H1 (cell line): ENCODE measurements at regions not wholly inside any gene's neighbourhood (a gene's known extent, or its start where the extent isn't known, plus 50 kb on each side); places are given as distances from the start of the nearest gene placed in this dataset.

Experiments used
- CTCF ChIA-PET: fragments of 300-600 bp; sonication (Branson Sonifier 250); formaldehyde crosslinking; loops from one replicate; lab custom pipeline; 2021; ENCODE audit not compliant: partially characterized antibody; lab: Charles Lee
- POLR2A ChIA-PET: fragments of 300-600 bp; sonication (Branson Sonifier 250); formaldehyde crosslinking; loops from one replicate; lab custom pipeline; 2021; ENCODE audit warnings: inconsistent platforms; ENCODE audit not compliant: partially characterized antibody; lab: Charles Lee
- DNase-seq, 2 experiments: peaks; one replicate each; pipeline versions ENCODE4 v3.0.0 to v3.0.0-alpha.2; 2010 to 2022; ENCODE audit warnings: low spot score in 2 of 2, low read depth in 1 of 2, mixed read lengths in 1 of 2
- FAIRE-seq: peaks from 2 replicates; lab custom pipeline; 2011; peaks lifted over from hg19 to GRCh38; lab: Jason Lieb, UNC
- H2AFZ ChIP-seq: 2 replicates; pipeline ENCODE4 v1.8.1; 2012; ENCODE audit warnings: low read length, inconsistent platforms
- H2AK5ac ChIP-seq: 2 replicates; pipeline ENCODE4 v1.6.1; 2013; ENCODE audit warnings: low read depth, low read length
- H2BK120ac ChIP-seq: replicated peaks from 2 replicates; pipeline ENCODE3; 2013; ENCODE audit warnings: low read depth, low read length, inconsistent platforms
- H2BK12ac ChIP-seq: 2 replicates; pipeline ENCODE4 v1.6.1; 2013; ENCODE audit warnings: low read depth, low read length
- H2BK15ac ChIP-seq: 2 replicates; pipeline ENCODE4 v1.6.1; 2013; ENCODE audit warnings: low read length
- H2BK20ac ChIP-seq: 2 replicates; pipeline ENCODE4 v1.6.1; 2013; ENCODE audit warnings: low read length
- H2BK5ac ChIP-seq: 2 replicates; pipeline ENCODE4 v1.6.1; 2013; ENCODE audit warnings: low read depth, low read length
- H3K14ac ChIP-seq: 2 replicates; pipeline ENCODE4 v1.6.1; 2013; ENCODE audit warnings: inconsistent platforms; ENCODE audit not compliant: insufficient read length
- H3K18ac ChIP-seq: 2 replicates; pipeline ENCODE4 v1.6.1; 2013; ENCODE audit warnings: low read length; ENCODE audit errors: extremely low read depth
- H3K23ac ChIP-seq: 2 replicates; pipeline ENCODE4 v1.6.1; 2013; ENCODE audit warnings: inconsistent platforms; ENCODE audit not compliant: insufficient read length
- H3K23me2 ChIP-seq: 2 replicates; pipeline ENCODE4 v1.6.1; 2013; ENCODE audit warnings: low read depth, low read length
- H3K27ac ChIP-seq: 2 replicates; pipeline ENCODE4 v1.6.1; 2011; ENCODE audit warnings: low read depth, low read length, inconsistent platforms
- H3K27me3 ChIP-seq, 4 experiments: replicated peaks in 1 of 4; 1 replicate in 1 of 4; 2 replicates in 3 of 4; pipeline versions ENCODE4 v1.6.1 to v1.8.1; 2011 to 2013; ENCODE audit warnings: low read length in 3 of 4, mild to moderate bottlenecking in 3 of 4, inconsistent platforms in 2 of 4, mixed read lengths in 2 of 4, moderate library complexity in 1 of 4; ENCODE audit not compliant: control insufficient read depth in 3 of 4, insufficient read depth in 3 of 4; ENCODE audit errors: extremely low read depth in 1 of 4
- H3K36me3 ChIP-seq, 4 experiments: 2 replicates each; pipeline versions ENCODE4 v1.6.1 to v1.8.1; 2011 to 2013; ENCODE audit warnings: mild to moderate bottlenecking in 4 of 4, low read length in 3 of 4, moderate library complexity in 2 of 4, control low read depth in 1 of 4, inconsistent platforms in 1 of 4; ENCODE audit not compliant: insufficient read depth in 4 of 4, control insufficient read depth in 2 of 4
- H3K4ac ChIP-seq: replicated peaks from 2 replicates; pipeline ENCODE3; 2013; ENCODE audit warnings: low read length, low read depth, mixed read lengths, inconsistent platforms; ENCODE audit not compliant: insufficient read length
- H3K4me1 ChIP-seq, 4 experiments: replicated peaks in 1 of 4; 1 replicate in 1 of 4; 2 replicates in 3 of 4; pipeline versions ENCODE4 v1.6.1 to v1.8.1; 2011 to 2013; ENCODE audit warnings: low read length in 3 of 4, inconsistent platforms in 2 of 4, mixed read lengths in 1 of 4; ENCODE audit not compliant: insufficient read depth in 4 of 4, control insufficient read depth in 3 of 4
- H3K4me2 ChIP-seq, 2 experiments: 2 replicates each; pipeline versions ENCODE4 v1.6.1 to v1.8.1; 2011 to 2013; ENCODE audit warnings: low read depth in 2 of 2, low read length in 2 of 2, control low read depth in 1 of 2, inconsistent platforms in 1 of 2, mild to moderate bottlenecking in 1 of 2; ENCODE audit not compliant: insufficient read depth in 1 of 2
- H3K4me3 ChIP-seq, 4 experiments: fragments of 200-600, 300-600 bp in 1 of 4; sonication (generic), shearing (Covaris generic), sonication (Bioruptor Twin) in 1 of 4; 2 replicates each; pipeline versions ENCODE4 v1.5.1 to v1.8.1; 2011 to 2016; ENCODE audit warnings: low read length in 4 of 4, low read depth in 3 of 4, control low read depth in 2 of 4, inconsistent platforms in 2 of 4, mild to moderate bottlenecking in 2 of 4, mixed read lengths in 1 of 4, moderate library complexity in 1 of 4; ENCODE audit not compliant: insufficient read depth in 2 of 4; ENCODE audit errors: extremely low read depth in 1 of 4
- H3K56ac ChIP-seq: replicated peaks from 2 replicates; pipeline ENCODE3; 2013; ENCODE audit warnings: low read depth, mild to moderate bottlenecking, mixed read lengths, low read length, inconsistent platforms; ENCODE audit not compliant: insufficient read length
- H3K79me1 ChIP-seq: 2 replicates; pipeline ENCODE4 v1.6.1; 2013; ENCODE audit warnings: low read depth, low read length, control low read depth
- H3K79me2 ChIP-seq, 2 experiments: 2 replicates each; pipeline versions ENCODE4 v1.6.1 to v1.8.1; 2012 to 2013; ENCODE audit warnings: low read length in 2 of 2, mild to moderate bottlenecking in 2 of 2, inconsistent platforms in 1 of 2; ENCODE audit not compliant: insufficient read depth in 2 of 2, control insufficient read depth in 1 of 2
- H3K9ac ChIP-seq, 4 experiments: replicated peaks in 1 of 4; 1 replicate in 1 of 4; 2 replicates in 3 of 4; pipeline versions ENCODE4 v1.6.1 to v1.8.1; 2011 to 2013; ENCODE audit warnings: low read depth in 3 of 4, low read length in 3 of 4, control low read depth in 2 of 4, mild to moderate bottlenecking in 2 of 4, moderate library complexity in 2 of 4, inconsistent platforms in 1 of 4; ENCODE audit errors: extremely low read depth in 1 of 4
- H3K9me3 ChIP-seq, 2 experiments: 2 replicates each; pipeline versions ENCODE4 v1.6.1 to v1.8.1; 2012 to 2013; ENCODE audit warnings: mild to moderate bottlenecking in 2 of 2, moderate library complexity in 2 of 2, control low read depth in 1 of 2, inconsistent platforms in 1 of 2, low read depth in 1 of 2, low read length in 1 of 2, mixed read lengths in 1 of 2; ENCODE audit not compliant: insufficient read depth in 2 of 2
- H4K20me1 ChIP-seq, 2 experiments: replicated peaks in 1 of 2; 2 replicates each; pipeline versions ENCODE3 to v1.8.1; 2011 to 2013; ENCODE audit warnings: inconsistent platforms in 2 of 2, low read length in 2 of 2, mild to moderate bottlenecking in 1 of 2; ENCODE audit not compliant: insufficient read depth in 2 of 2, control insufficient read depth in 1 of 2
- H4K5ac ChIP-seq: 2 replicates; pipeline ENCODE4 v1.6.1; 2013; ENCODE audit warnings: low read length, low read depth, mixed read lengths, inconsistent platforms; ENCODE audit not compliant: insufficient read length
- H4K8ac ChIP-seq: 2 replicates; pipeline ENCODE4 v1.8.0; 2013; ENCODE audit warnings: mild to moderate bottlenecking, moderate library complexity, low read length, inconsistent platforms; ENCODE audit not compliant: insufficient read depth; ENCODE audit errors: extremely low read depth
- H4K91ac ChIP-seq: replicated peaks from 2 replicates; pipeline ENCODE3; 2013; ENCODE audit warnings: low read length, mixed read lengths, inconsistent platforms; ENCODE audit not compliant: insufficient read length
- ATF3 ChIP-seq: IDR thresholded peaks from 2 replicates; pipeline ENCODE4 v1.6.1; 2011; ENCODE audit warnings: low read depth, mild to moderate bottlenecking, low read length; ENCODE audit not compliant: insufficient read depth
- GTF2F1 ChIP-seq: IDR thresholded peaks from 2 replicates; pipeline ENCODE4 v1.6.1; 2012; ENCODE audit warnings: low read depth, low read length, improper control_type of control experiment, borderline replicate concordance
- NRF1 ChIP-seq: IDR thresholded peaks from 2 replicates; pipeline ENCODE4 v1.6.1; 2011; ENCODE audit warnings: mild to moderate bottlenecking, low read depth, low read length, improper control_type of control experiment
- POLR2A ChIP-seq, 2 experiments: IDR thresholded peaks; 1 replicate in 1 of 2; 2 replicates in 1 of 2; pipeline ENCODE4 v1.6.1; 2011; ENCODE audit warnings: low read depth in 2 of 2, low read length in 2 of 2, mild to moderate bottlenecking in 2 of 2; ENCODE audit errors: control extremely low read depth in 1 of 2
- RAD21 ChIP-seq, 2 experiments: IDR thresholded peaks in 1 of 2; conservative IDR thresholded peaks in 1 of 2; 2 replicates each; pipeline ENCODE4 v1.6.1; 2011; ENCODE audit warnings: low read depth in 2 of 2, low read length in 2 of 2, improper control_type of control experiment in 1 of 2, inconsistent platforms in 1 of 2, mild to moderate bottlenecking in 1 of 2, moderate library complexity in 1 of 2
- RBBP5 ChIP-seq: IDR thresholded peaks from 2 replicates; pipeline ENCODE4 v1.7.1; 2012; ENCODE audit warnings: low read depth, mild to moderate bottlenecking, inconsistent platforms, low read length, moderate library complexity, borderline replicate concordance
- RXRA ChIP-seq: IDR thresholded peaks from 2 replicates; pipeline ENCODE4 v1.6.1; 2011; ENCODE audit warnings: low read depth, mild to moderate bottlenecking, low read length, moderate library complexity; ENCODE audit not compliant: insufficient read depth
- SIN3A ChIP-seq, 2 experiments: IDR thresholded peaks in 1 of 2; conservative IDR thresholded peaks in 1 of 2; 2 replicates each; pipeline ENCODE4 v1.6.1; 2011 to 2012; ENCODE audit warnings: low read length in 2 of 2, improper control_type of control experiment in 1 of 2, low read depth in 1 of 2, mild to moderate bottlenecking in 1 of 2
- SIRT6 ChIP-seq: IDR thresholded peaks from one replicate; pipeline ENCODE4 v1.7.1; 2012; ENCODE audit warnings: low read length, inconsistent platforms
- SP1 ChIP-seq: IDR thresholded peaks from 2 replicates; pipeline ENCODE4 v1.6.1; 2011; ENCODE audit warnings: low read depth, low read length
- TCF12 ChIP-seq: IDR thresholded peaks from 2 replicates; pipeline ENCODE4 v1.6.1; 2011; ENCODE audit warnings: low read depth, mild to moderate bottlenecking, low read length
- WGBS, 2 experiments: shearing (Covaris generic) in 1 of 2; methylation state at CpG; one replicate each; pipeline versions ENCODE4 v1.1.6 to v1.1.7; 2013 to 2015; ENCODE audit warnings: low lambda C conversion rate in 2 of 2, mixed read lengths in 2 of 2, inconsistent platforms in 1 of 2, low coverage in 1 of 2, missing lambda C conversion rate in 1 of 2; ENCODE audit not compliant: insufficient replicate concordance in 2 of 2, insufficient coverage in 1 of 2, insufficient read length in 1 of 2; ENCODE audit errors: extremely low coverage in 1 of 2, missing lambda C conversion rate in 1 of 2; 5-methylcytosine and 5-hydroxymethylcytosine counted together
- TF ChIP-seq, protein P1 (sequence below): IDR thresholded peaks from 2 replicates; pipeline ENCODE4 v1.6.1; 2012; ENCODE audit warnings: inconsistent platforms

DNA sequence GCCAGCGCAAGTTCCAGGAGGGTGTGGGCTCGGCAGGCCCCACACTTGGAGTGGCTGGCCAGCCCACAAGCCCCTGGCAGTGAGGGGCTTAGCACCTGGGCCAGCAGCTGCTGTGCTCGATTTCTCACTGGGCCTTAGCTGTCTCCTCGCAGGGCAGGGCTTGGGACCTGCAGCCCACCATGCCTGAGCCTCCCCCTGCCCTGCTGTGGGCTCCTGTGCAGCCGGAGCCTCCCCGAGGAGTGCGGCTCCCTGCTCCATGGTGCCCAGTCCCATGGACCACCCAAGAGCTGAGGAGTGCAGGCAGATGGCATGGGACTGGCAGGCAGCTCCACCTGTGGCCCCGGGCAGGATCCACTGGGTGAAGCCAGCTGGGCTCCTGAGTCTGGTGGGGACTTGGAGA lies 139.2 kb upstream of the CXCL13 start:
- no peak for DNase-seq
- H2BK120ac ChIP-seq, result no peak overlapping the region
- no peak overlapping the region for H2AFZ ChIP-seq
- no peak overlapping the region for H2BK12ac ChIP-seq
- ChIA-PET CTCF (interaction anchor here (1.1 to 13.0 kb wide), 9 partner anchors 7 to 229 kb away, joined by 3 to 116 read pairs (median 9); no protein-coding TSS in a partner anchor), POLR2A (no interaction called here)
- H3K56ac ChIP-seq, result no peak overlapping the region
- no peak overlapping the region for H3K27ac ChIP-seq
- no peaks in the 10 kb centered on the region for H4K20me1 ChIP-seq
- no peak overlapping the region for H4K5ac ChIP-seq
- H4K91ac ChIP-seq, result no peak overlapping the region
- H3K79me1 ChIP-seq, result no peaks in the 10 kb centered on the region
- H3K4me1 ChIP-seq, result no peaks in the 10 kb centered on the region
- peaks cover 18 to 20% of the 10 kb centered on the region in 2 experiments for H3K9me3 ChIP-seq
- no peak overlapping the region for H4K8ac ChIP-seq
- no peak overlapping the region for H2BK5ac ChIP-seq
- no peak overlapping the region for H3K9ac ChIP-seq
- H3K4me2 ChIP-seq, result no peak overlapping the region
- no peak overlapping the region for H2AK5ac ChIP-seq
- no peaks in the 10 kb centered on the region for H3K36me3 ChIP-seq
- H3K23ac ChIP-seq, result no peak overlapping the region
- WGBS, 2 experiments, result 85% methylated on average over 8 of the region's 8 CpGs; no CpG with 5 or more reads in 1 of the 2 experiments
- no peak overlapping the region for H3K18ac ChIP-seq
- FAIRE-seq, result no peak
- no peaks in the 10 kb centered on the region for H3K23me2 ChIP-seq
- H2BK20ac ChIP-seq, result no peak overlapping the region
- no peak overlapping the region for H3K4me3 ChIP-seq
- H3K27me3 ChIP-seq, result no peaks in the 10 kb centered on the region
- no peak overlapping the region for H3K14ac ChIP-seq
- no peaks in the 10 kb centered on the region for H3K79me2 ChIP-seq
- no peak overlapping the region for H2BK15ac ChIP-seq
- H3K4ac ChIP-seq, result no peak overlapping the region
- TF ChIP-seq SP1, result no peak
- TF ChIP-seq RAD21 (IDR thresholded peaks at IDR 0.05 in 1 of 2, conservative IDR thresholded peaks at IDR 0.05 in 1 of 2; ENCODE audit: low read depth in 2 of 2, low read length in 2 of 2), result no peak
- no peak for TF ChIP-seq GTF2F1
- TF ChIP-seq POLR2A (IDR thresholded peaks at IDR 0.05; ENCODE audit: control extremely low read depth in 1 of 2, low read depth in 2 of 2, low read length in 2 of 2), result no peak
- TF ChIP-seq, protein P1, sequence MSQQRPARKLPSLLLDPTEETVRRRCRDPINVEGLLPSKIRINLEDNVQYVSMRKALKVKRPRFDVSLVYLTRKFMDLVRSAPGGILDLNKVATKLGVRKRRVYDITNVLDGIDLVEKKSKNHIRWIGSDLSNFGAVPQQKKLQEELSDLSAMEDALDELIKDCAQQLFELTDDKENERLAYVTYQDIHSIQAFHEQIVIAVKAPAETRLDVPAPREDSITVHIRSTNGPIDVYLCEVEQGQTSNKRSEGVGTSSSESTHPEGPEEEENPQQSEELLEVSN, result no peak
- no peak for TF ChIP-seq NRF1
- TF ChIP-seq SIRT6, result no peak
- no peak for TF ChIP-seq RXRA
- TF ChIP-seq SIN3A (conservative IDR thresholded peaks at IDR 0.05 in 1 of 2, IDR thresholded peaks at IDR 0.05 in 1 of 2; ENCODE audit: low read depth in 1 of 2, low read length in 2 of 2), result no peak
- TF ChIP-seq ATF3, result no peak
- no peak for TF ChIP-seq TCF12
- TF ChIP-seq RBBP5, result no peak
